ENCODE measurements at regions not wholly inside any gene's neighbourhood (a gene's known extent, or its start where the extent isn't known, plus 50 kb on each side); places are given as distances from the start of the nearest gene placed in this dataset.
"Not testable (repeated sequence)": the region's sequence is repeated elsewhere in the genome, so short reads cannot be mapped to it uniquely, and the experiment has no call there.

GRCh38 chr2:111315188-111315917, 194.6 kb downstream of the BCL2L11 start:
- H3K4me2 ChIP-seq (ENCODE audit: insufficient read depth, low read length); H3K9me1 ChIP-seq (replicated peaks; ENCODE audit: control insufficient read depth, extremely low read depth, insufficient read depth, low read length); H3K4me1 ChIP-seq (ENCODE audit: control insufficient read depth, extremely low read depth, insufficient read depth, low read length); POLR2A ChIA-PET; H4K20me1 ChIP-seq (replicated peaks; ENCODE audit: control insufficient read depth, extremely low read depth, insufficient read depth, low read length); intact Hi-C loops (cut with micrococcal nuclease); dilution Hi-C loops (cut with MboI; ENCODE audit: extremely low pct_ligation_motif_present, low sequenced_read_pairs); H3K9me3 ChIP-seq (replicated peaks; ENCODE audit: control insufficient read depth, insufficient read depth, low read length); H2AFZ ChIP-seq (ENCODE audit: low read depth, low read length); H3K27me3 ChIP-seq (ENCODE audit: control insufficient read depth in 2 of 2, insufficient read depth in 2 of 2, low read length in 2 of 2); H3K79me2 ChIP-seq (ENCODE audit: control insufficient read depth, insufficient read depth, low read length); H3K9ac ChIP-seq (replicated peaks; ENCODE audit: extremely low read depth, insufficient read depth, low read length); DNase-seq (ENCODE audit: low read depth, low spot score); H3K36me3 ChIP-seq (ENCODE audit: control insufficient read depth in 2 of 2, extremely low read depth in 1 of 2, insufficient read depth in 2 of 2, low read length in 2 of 2); H3K4me3 ChIP-seq (replicated peaks in 1 of 3; ENCODE audit: insufficient read depth in 1 of 3, low read depth in 1 of 3, low read length in 3 of 3); CTCF ChIA-PET: not testable (repeated sequence)
- peak overlapping the region; percentile 23 for H3K27ac ChIP-seq (ENCODE audit: insufficient read depth, low read depth, low read length)
- TSS peak; percentile 88 for BruUV-seq (replicated peaks)
- peak; percentile 59 for FAIRE-seq

DNA sequence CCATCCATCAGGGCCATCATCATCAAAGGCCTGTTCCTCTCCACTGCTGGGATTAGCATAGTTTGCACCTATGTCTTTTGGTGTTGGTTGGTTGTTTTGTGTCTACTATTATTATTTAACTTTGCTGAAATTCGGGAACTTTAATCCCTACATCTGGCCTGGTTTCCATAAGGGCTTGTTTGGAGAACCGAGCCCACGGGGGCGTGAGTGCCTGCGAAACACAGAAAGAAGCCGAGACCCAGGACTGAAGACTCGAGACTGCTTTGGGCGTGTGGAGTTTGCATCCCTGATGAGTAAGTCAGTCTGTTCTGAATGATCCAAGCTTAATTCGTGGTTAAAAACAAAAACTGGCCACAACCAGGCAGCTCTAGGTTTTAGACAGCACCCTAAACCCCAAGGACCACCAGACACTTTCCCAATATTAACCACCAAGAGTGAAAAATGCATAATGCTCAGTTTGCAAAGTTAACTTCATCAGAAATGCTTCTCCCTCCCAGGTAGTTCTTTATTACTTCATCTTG, 195.6 kb downstream of the BCL2L11 start:
- CTCF ChIA-PET; H4K20me1 ChIP-seq (replicated peaks; ENCODE audit: control insufficient read depth, extremely low read depth, insufficient read depth, low read length); H3K27ac ChIP-seq (ENCODE audit: insufficient read depth, low read depth, low read length); H3K4me2 ChIP-seq (ENCODE audit: insufficient read depth, low read length); intact Hi-C loops (cut with micrococcal nuclease); FAIRE-seq; H3K36me3 ChIP-seq (ENCODE audit: control insufficient read depth in 2 of 2, extremely low read depth in 1 of 2, insufficient read depth in 2 of 2, low read length in 2 of 2); H3K9me1 ChIP-seq (replicated peaks; ENCODE audit: control insufficient read depth, extremely low read depth, insufficient read depth, low read length); H2AFZ ChIP-seq (ENCODE audit: low read depth, low read length); H3K4me1 ChIP-seq (ENCODE audit: control insufficient read depth, extremely low read depth, insufficient read depth, low read length); H3K4me3 ChIP-seq (replicated peaks in 1 of 3; ENCODE audit: insufficient read depth in 1 of 3, low read depth in 1 of 3, low read length in 3 of 3); H3K27me3 ChIP-seq (ENCODE audit: control insufficient read depth in 2 of 2, insufficient read depth in 2 of 2, low read length in 2 of 2); H3K9me3 ChIP-seq (replicated peaks; ENCODE audit: control insufficient read depth, insufficient read depth, low read length); H3K9ac ChIP-seq (replicated peaks; ENCODE audit: extremely low read depth, insufficient read depth, low read length); H3K79me2 ChIP-seq (ENCODE audit: control insufficient read depth, insufficient read depth, low read length); dilution Hi-C loops (cut with MboI; ENCODE audit: extremely low pct_ligation_motif_present, low sequenced_read_pairs); POLR2A ChIA-PET; BruUV-seq (replicated peaks); DNase-seq (ENCODE audit: low read depth, low spot score): not testable (repeated sequence)

GRCh38 chr2:111316881-111317549, 196.3 kb downstream of the BCL2L11 start:
- H3K4me2 ChIP-seq (ENCODE audit: insufficient read depth, low read length); dilution Hi-C loops (cut with MboI; ENCODE audit: extremely low pct_ligation_motif_present, low sequenced_read_pairs); DNase-seq (ENCODE audit: low read depth, low spot score); H3K4me3 ChIP-seq (replicated peaks in 1 of 3; ENCODE audit: insufficient read depth in 1 of 3, low read depth in 1 of 3, low read length in 3 of 3); H3K9me1 ChIP-seq (replicated peaks; ENCODE audit: control insufficient read depth, extremely low read depth, insufficient read depth, low read length); intact Hi-C loops (cut with micrococcal nuclease); H2AFZ ChIP-seq (ENCODE audit: low read depth, low read length); H3K27ac ChIP-seq (ENCODE audit: insufficient read depth, low read depth, low read length); H3K79me2 ChIP-seq (ENCODE audit: control insufficient read depth, insufficient read depth, low read length); H3K36me3 ChIP-seq (ENCODE audit: control insufficient read depth in 2 of 2, extremely low read depth in 1 of 2, insufficient read depth in 2 of 2, low read length in 2 of 2); BruUV-seq (replicated peaks); H3K27me3 ChIP-seq (ENCODE audit: control insufficient read depth in 2 of 2, insufficient read depth in 2 of 2, low read length in 2 of 2); H4K20me1 ChIP-seq (replicated peaks; ENCODE audit: control insufficient read depth, extremely low read depth, insufficient read depth, low read length); H3K9ac ChIP-seq (replicated peaks; ENCODE audit: extremely low read depth, insufficient read depth, low read length); POLR2A ChIA-PET; CTCF ChIA-PET; H3K4me1 ChIP-seq (ENCODE audit: control insufficient read depth, extremely low read depth, insufficient read depth, low read length); H3K9me3 ChIP-seq (replicated peaks; ENCODE audit: control insufficient read depth, insufficient read depth, low read length): not testable (repeated sequence)
- peak; percentile 28 for FAIRE-seq

GRCh38 chr2:111319552-111319951, 198.8 kb downstream of the BCL2L11 start:
- dilution Hi-C loops (cut with MboI; ENCODE audit: extremely low pct_ligation_motif_present, low sequenced_read_pairs); H3K9me1 ChIP-seq (replicated peaks; ENCODE audit: control insufficient read depth, extremely low read depth, insufficient read depth, low read length); H3K4me3 ChIP-seq (replicated peaks in 1 of 3; ENCODE audit: insufficient read depth in 1 of 3, low read depth in 1 of 3, low read length in 3 of 3); H3K27me3 ChIP-seq (ENCODE audit: control insufficient read depth in 2 of 2, insufficient read depth in 2 of 2, low read length in 2 of 2); H3K4me2 ChIP-seq (ENCODE audit: insufficient read depth, low read length); H3K9ac ChIP-seq (replicated peaks; ENCODE audit: extremely low read depth, insufficient read depth, low read length); intact Hi-C loops (cut with micrococcal nuclease); H4K20me1 ChIP-seq (replicated peaks; ENCODE audit: control insufficient read depth, extremely low read depth, insufficient read depth, low read length); H3K79me2 ChIP-seq (ENCODE audit: control insufficient read depth, insufficient read depth, low read length); CTCF ChIA-PET; H3K27ac ChIP-seq (ENCODE audit: insufficient read depth, low read depth, low read length); H3K36me3 ChIP-seq (ENCODE audit: control insufficient read depth in 2 of 2, extremely low read depth in 1 of 2, insufficient read depth in 2 of 2, low read length in 2 of 2); H2AFZ ChIP-seq (ENCODE audit: low read depth, low read length); POLR2A ChIA-PET; H3K4me1 ChIP-seq (ENCODE audit: control insufficient read depth, extremely low read depth, insufficient read depth, low read length); DNase-seq (ENCODE audit: low read depth, low spot score); BruUV-seq (replicated peaks); FAIRE-seq; H3K9me3 ChIP-seq (replicated peaks; ENCODE audit: control insufficient read depth, insufficient read depth, low read length): not testable (repeated sequence)
